ENCODE measurements at regions not wholly inside any gene's neighbourhood (a gene's known extent, or its start where the extent isn't known, plus 50 kb on each side); places are given as distances from the start of the nearest gene placed in this dataset.

- ATAC-seq: no peak
These were observed 254.8 kb upstream of the IRX4 start for GRCh38 chr5:2137444-2138050.

GRCh38 chr5:2136728-2137333 is 254.1 kb upstream of the IRX4 start:
- no peaks in the 10 kb centered on the region for H3K36me3 ChIP-seq
- intact Hi-C loops (cut with DNase I): no loop called here
- DNase-seq: no peak
- ATAC-seq: no peak
- H3K27me3 ChIP-seq: peaks cover 0 to 4% (median 0%) of the 10 kb centered on the region in 4 donors
- no peaks in the 10 kb centered on the region for H3K9me3 ChIP-seq
- no peak overlapping the region for H3K27ac ChIP-seq
- no peak overlapping the region for H3K4me3 ChIP-seq
- no peaks in the 10 kb centered on the region for H3K4me1 ChIP-seq
- TF ChIP-seq CTCF (IDR thresholded peaks at IDR 0.05): no peak
- WGBS, 2 donors: 73 to 81% methylated on average over 44 of the region's 44 CpGs
- FAIRE-seq: no peak

More at GRCh38 chr5:2137444-2138050, 254.8 kb upstream of the IRX4 start:
- no peaks in the 10 kb centered on the region for H3K36me3 ChIP-seq
- H3K27me3 ChIP-seq: peaks cover 0 to 4% (median 0%) of the 10 kb centered on the region in 4 donors
- no peaks in the 10 kb centered on the region for H3K4me1 ChIP-seq
- no peak for FAIRE-seq
- DNase-seq: no peak
- no peak overlapping the region for H3K4me3 ChIP-seq
- TF ChIP-seq CTCF (IDR thresholded peaks at IDR 0.05): no peak
- 76 to 86% methylated on average over 21 of the region's 21 CpGs for WGBS, 2 donors
- no peak overlapping the region for H3K27ac ChIP-seq
- no peaks in the 10 kb centered on the region for H3K9me3 ChIP-seq
- intact Hi-C loops (cut with DNase I): no loop called here

- Histone ChIP-seq H3K9me3 (no peaks in the 10 kb centered on the region), H3K4me3 (no peak overlapping the region), H3K27me3 (peaks cover 0 to 4% (median 0%) of the 10 kb centered on the region in 4 donors), H3K4me1 (no peaks in the 10 kb centered on the region), H3K27ac (no peak overlapping the region), H3K36me3 (no peaks in the 10 kb centered on the region)
- ATAC-seq: no peak
- no peak for TF ChIP-seq CTCF (IDR thresholded peaks at IDR 0.05)
- WGBS, 2 donors: 36 to 46% methylated on average over 5 of the region's 5 CpGs
- intact Hi-C loops (cut with DNase I): no loop called here
- DNase-seq: no peak
- FAIRE-seq: no peak
These were observed 253.1 kb upstream of the IRX4 start for GRCh38 chr5:2135833-2136232.

- Histone ChIP-seq H3K4me1 (no peaks in the 10 kb centered on the region), H3K27me3 (peaks cover 0 to 4% (median 0%) of the 10 kb centered on the region in 4 donors), H3K9me3 (no peaks in the 10 kb centered on the region), H3K36me3 (no peaks in the 10 kb centered on the region), H3K27ac (no peak overlapping the region), H3K4me3 (no peak overlapping the region)
- no peak for TF ChIP-seq CTCF (IDR thresholded peaks at IDR 0.05)
- intact Hi-C loops (cut with DNase I): no loop called here
- 48 to 49% methylated on average over 8 of the region's 8 CpGs for WGBS, 2 donors
- DNase-seq: no peak
- no peak for ATAC-seq
- no peak for FAIRE-seq
These were observed 252.6 kb upstream of the IRX4 start for GRCh38 chr5:2135354-2135753.
